GM23248 (cell line): ENCODE measurements at regions not wholly inside any gene's neighbourhood (a gene's known extent, or its start where the extent isn't known, plus 50 kb on each side); places are given as distances from the start of the nearest gene placed in this dataset.
A peak's percentile ranks its signal among the peaks of the same experiment; 100 is the strongest.

Experiments used
- DNase-seq: peaks from one replicate; pipeline ENCODE4 v3.0.0-alpha.2; 2015
- H2AFZ ChIP-seq: fragments of 200-600 bp; sonication (generic); 2 replicates; pipeline ENCODE4 v1.6.1; 2016; ENCODE audit warnings: antibody characterized with exemption
- H3F3A ChIP-seq: fragments of 200-600 bp; sonication (generic); 2 replicates; pipeline ENCODE4 v1.6.1; 2016; ENCODE audit warnings: mild to moderate bottlenecking, antibody characterized with exemption, mixed run types; ENCODE audit not compliant: insufficient read depth
- H3K27ac ChIP-seq: fragments of 200-600 bp; sonication (generic); 2 replicates; pipeline ENCODE4 v1.5.1; 2016; ENCODE audit warnings: mild to moderate bottlenecking
- H3K27me3 ChIP-seq: fragments of 200-600 bp; sonication (generic); replicated peaks from 2 replicates; pipeline ENCODE4 v1.6.1; 2016; ENCODE audit warnings: mild to moderate bottlenecking; ENCODE audit not compliant: insufficient read depth
- H3K36me3 ChIP-seq: fragments of 200-600 bp; sonication (generic); 2 replicates; pipeline ENCODE4 v1.6.1; 2016; ENCODE audit warnings: low read depth, mild to moderate bottlenecking
- H3K4me1 ChIP-seq: fragments of 200-600 bp; sonication (generic); 2 replicates; pipeline ENCODE4 v1.6.1; 2016; ENCODE audit warnings: mild to moderate bottlenecking; ENCODE audit not compliant: insufficient read depth
- H3K4me2 ChIP-seq: fragments of 200-600 bp; sonication (generic); one replicate; pipeline ENCODE4 v1.6.1; 2016; ENCODE audit warnings: mild to moderate bottlenecking; ENCODE audit not compliant: unreplicated experiment
- H3K4me3 ChIP-seq: fragments of 200-600 bp; sonication (generic); 2 replicates; pipeline ENCODE4 v1.5.1; 2016; ENCODE audit warnings: mild to moderate bottlenecking
- H3K79me2 ChIP-seq: fragments of 200-600 bp; sonication (generic); 2 replicates; pipeline ENCODE4 v1.6.1; 2016; ENCODE audit warnings: mild to moderate bottlenecking; ENCODE audit not compliant: insufficient read depth
- H3K9ac ChIP-seq: fragments of 200-600 bp; sonication (generic); 2 replicates; pipeline ENCODE4 v1.6.1; 2016; ENCODE audit warnings: mild to moderate bottlenecking
- H3K9me2 ChIP-seq: fragments of 200-600 bp; sonication (generic); 2 replicates; pipeline ENCODE4 v1.6.1; 2016; ENCODE audit warnings: mixed run types, mild to moderate bottlenecking, moderate library complexity; ENCODE audit not compliant: insufficient read depth
- H3K9me3 ChIP-seq: fragments of 200-600 bp; sonication (generic); one replicate; pipeline ENCODE4 v1.6.1; 2017; ENCODE audit warnings: low read depth
- H4K20me1 ChIP-seq: fragments of 200-600 bp; sonication (generic); 2 replicates; pipeline ENCODE4 v1.6.0; 2016; ENCODE audit not compliant: insufficient read depth
- EZH2 ChIP-seq: fragments of 200-600 bp; sonication (generic); IDR thresholded peaks from 2 replicates; pipeline ENCODE4 v1.6.1; 2018; ENCODE audit warnings: antibody characterized with exemption, mild to moderate bottlenecking; ENCODE audit not compliant: insufficient read depth, poor library complexity, severe bottlenecking
- EZH2phosphoT487 ChIP-seq: fragments of 200-600 bp; sonication (generic); IDR thresholded peaks from 2 replicates; pipeline ENCODE4 v1.6.1; 2018; ENCODE audit warnings: antibody characterized with exemption, moderate library complexity, mild to moderate bottlenecking, low read depth; ENCODE audit not compliant: insufficient read depth
- WGBS, 2 experiments: methylation state at CpG; one replicate each; pipeline ENCODE4 v1.1.6; 2015 to 2017; ENCODE audit warnings: low lambda C conversion rate in 2 of 2, low coverage in 1 of 2; ENCODE audit errors: missing lambda C conversion rate in 2 of 2; 5-methylcytosine and 5-hydroxymethylcytosine counted together
- in situ Hi-C: fragments of 300-500 bp; cut with MboI; formaldehyde crosslinking; loops from 2 replicates; pipeline ENCODE4 v1.15.0; 2020

DNA sequence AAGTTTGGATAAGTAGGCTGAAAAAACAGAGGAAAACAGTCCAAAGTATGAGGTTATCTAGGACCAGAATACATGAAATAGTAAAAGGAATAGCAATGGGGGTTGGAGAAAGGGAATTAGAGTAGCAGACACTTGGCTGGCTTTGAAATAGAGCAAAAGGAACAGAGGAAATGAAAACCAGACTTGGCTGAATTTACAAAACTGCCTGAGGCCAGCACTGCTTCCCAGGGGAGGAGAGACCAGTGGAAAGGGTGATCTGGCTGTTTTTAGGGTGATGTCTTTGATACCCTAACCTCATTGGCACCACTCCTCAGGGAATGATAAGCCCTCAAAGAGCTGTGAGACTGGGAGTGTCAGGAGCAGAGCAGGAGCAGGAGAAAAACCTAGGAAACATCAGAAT, 413.4 kb upstream of the SLC30A5 start:
- Histone ChIP-seq H3F3A (peaks cover 22% of the 10 kb centered on the region), H3K4me2 (peak overlapping the region; percentile 20), H3K27ac (no peak overlapping the region), H3K36me3 (no peaks in the 10 kb centered on the region), H3K27me3 (no peaks in the 10 kb centered on the region), H3K4me3 (no peak overlapping the region), H2AFZ (no peak overlapping the region), H3K9me2 (no peaks in the 10 kb centered on the region), H3K4me1 (peaks cover 19% of the 10 kb centered on the region), H3K79me2 (no peaks in the 10 kb centered on the region), H3K9me3 (no peaks in the 10 kb centered on the region), H4K20me1 (no peaks in the 10 kb centered on the region), H3K9ac (no peak overlapping the region)
- in situ Hi-C loops: no loop called here
- DNase-seq: peak; percentile 41
- TF ChIP-seq EZH2 (no peak), EZH2phosphoT487 (no peak)

DNA sequence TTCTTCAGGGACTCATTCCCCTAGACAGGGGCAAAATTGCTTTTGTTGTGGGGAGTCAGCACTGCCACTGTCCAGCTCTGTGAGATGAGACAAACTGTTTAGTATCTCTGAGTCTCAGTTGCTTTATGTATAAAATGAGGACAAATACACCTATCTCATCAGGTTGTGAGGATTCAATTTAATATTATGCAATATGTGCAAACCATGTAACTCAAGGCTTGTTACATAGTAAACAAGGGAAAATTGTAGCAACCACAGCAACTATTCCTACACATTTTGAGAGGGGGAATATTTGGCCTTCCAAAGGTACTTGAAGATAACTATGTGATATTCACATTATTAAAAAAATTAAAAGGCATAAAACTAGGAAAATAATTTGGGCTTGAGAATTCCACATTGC, 411.9 kb upstream of the SLC30A5 start:
- H3K9ac ChIP-seq: no peak overlapping the region
- no peak overlapping the region for H2AFZ ChIP-seq
- TF ChIP-seq EZH2phosphoT487 (no peak), EZH2 (no peak)
- H3F3A ChIP-seq: peaks cover 22% of the 10 kb centered on the region
- no peaks in the 10 kb centered on the region for H3K9me3 ChIP-seq
- no peak overlapping the region for H3K4me3 ChIP-seq
- no peaks in the 10 kb centered on the region for H3K9me2 ChIP-seq
- in situ Hi-C loops: no loop called here
- no peak overlapping the region for H3K4me2 ChIP-seq
- DNase-seq: no peak
- no peaks in the 10 kb centered on the region for H3K27me3 ChIP-seq
- H3K4me1 ChIP-seq: peaks cover 19% of the 10 kb centered on the region
- H3K79me2 ChIP-seq: no peaks in the 10 kb centered on the region
- no peaks in the 10 kb centered on the region for H3K36me3 ChIP-seq
- H3K27ac ChIP-seq: no peak overlapping the region
- H4K20me1 ChIP-seq: no peaks in the 10 kb centered on the region

DNA sequence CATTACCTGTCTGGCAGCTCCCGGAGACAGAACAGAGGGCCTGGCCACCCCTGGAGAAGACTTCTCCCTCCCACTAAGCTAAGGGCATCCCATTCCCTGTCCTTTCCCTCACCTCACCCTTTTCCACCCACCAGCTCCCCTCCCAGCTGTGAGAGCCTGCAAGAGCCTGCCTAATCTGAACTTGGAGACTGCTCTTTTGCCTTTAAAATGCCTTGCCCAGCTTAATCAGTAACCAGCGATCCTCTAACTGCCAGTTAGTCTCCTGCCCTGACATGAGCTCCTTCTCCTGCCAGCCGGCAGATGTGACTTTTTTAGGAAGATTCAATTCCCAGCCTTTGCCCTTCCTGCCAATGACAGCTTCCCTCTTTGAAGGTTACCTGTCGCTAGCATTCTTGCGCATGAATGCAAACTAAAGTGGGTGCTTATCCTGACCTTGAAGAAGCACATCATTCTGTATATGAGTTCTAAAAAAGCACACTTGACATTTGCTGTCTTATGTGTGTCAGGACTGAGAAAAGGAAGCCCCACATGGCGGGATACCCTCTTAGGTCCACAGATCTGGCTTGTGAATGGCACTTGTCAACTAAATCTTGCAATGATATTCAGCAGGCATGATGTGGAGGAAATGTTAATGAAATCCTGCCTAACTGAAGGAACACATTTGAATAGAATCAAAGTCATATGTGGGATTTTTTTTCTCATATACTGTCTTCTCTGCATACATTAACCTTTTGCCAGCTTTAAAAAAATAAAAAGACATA, 411.2 kb upstream of the SLC30A5 start:
- no peak for TF ChIP-seq EZH2phosphoT487
- TF ChIP-seq EZH2: no peak
- Histone ChIP-seq H3K4me2 (no peak overlapping the region), H2AFZ (no peak overlapping the region), H3K4me1 (peaks cover 19% of the 10 kb centered on the region), H3K36me3 (no peaks in the 10 kb centered on the region), H3K79me2 (no peaks in the 10 kb centered on the region), H3K9ac (no peak overlapping the region), H3K9me2 (no peaks in the 10 kb centered on the region), H3K9me3 (no peaks in the 10 kb centered on the region), H3K27ac (no peak overlapping the region), H3F3A (peaks cover 22% of the 10 kb centered on the region), H3K4me3 (no peak overlapping the region), H3K27me3 (no peaks in the 10 kb centered on the region), H4K20me1 (no peaks in the 10 kb centered on the region)
- no peak for DNase-seq
- 64 to 69% methylated on average over 6 of the region's 6 CpGs for WGBS, 2 experiments
- in situ Hi-C loops: no loop called here

DNA sequence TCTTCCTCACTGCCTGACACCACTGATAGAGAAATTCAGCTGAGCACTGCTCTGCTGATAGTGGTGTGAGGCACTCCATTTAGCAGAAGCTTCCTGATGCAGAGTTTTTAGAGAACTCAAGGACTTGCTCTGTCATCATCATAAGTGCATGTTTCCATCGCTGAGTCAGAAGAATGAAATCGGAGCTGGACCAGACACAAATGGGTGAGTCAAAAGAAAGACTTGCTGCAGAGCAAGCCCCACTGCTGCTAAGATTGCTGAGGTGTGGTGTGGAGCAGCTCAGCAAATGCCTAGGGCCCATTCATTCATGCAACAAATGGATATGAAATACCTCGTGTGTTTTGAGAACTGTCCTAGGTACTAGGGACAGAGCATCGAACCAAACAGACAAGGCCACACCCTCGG, 410.2 kb upstream of the SLC30A5 start:
- Histone ChIP-seq H3K4me2 (no peak overlapping the region), H3K36me3 (no peaks in the 10 kb centered on the region), H3K27me3 (no peaks in the 10 kb centered on the region), H2AFZ (no peak overlapping the region), H3K79me2 (no peaks in the 10 kb centered on the region), H3K4me3 (no peak overlapping the region), H3F3A (peaks cover 22% of the 10 kb centered on the region), H3K9me3 (no peaks in the 10 kb centered on the region), H3K9ac (no peak overlapping the region), H3K4me1 (peaks cover 19% of the 10 kb centered on the region), H3K27ac (peak overlapping the region; percentile 36), H3K9me2 (no peaks in the 10 kb centered on the region), H4K20me1 (no peaks in the 10 kb centered on the region)
- 1 to 3% methylated on average over 5 of the region's 5 CpGs for WGBS, 2 experiments
- in situ Hi-C loops: no loop called here
- TF ChIP-seq EZH2 (no peak), EZH2phosphoT487 (no peak)
- peak; percentile 96 for DNase-seq

DNA sequence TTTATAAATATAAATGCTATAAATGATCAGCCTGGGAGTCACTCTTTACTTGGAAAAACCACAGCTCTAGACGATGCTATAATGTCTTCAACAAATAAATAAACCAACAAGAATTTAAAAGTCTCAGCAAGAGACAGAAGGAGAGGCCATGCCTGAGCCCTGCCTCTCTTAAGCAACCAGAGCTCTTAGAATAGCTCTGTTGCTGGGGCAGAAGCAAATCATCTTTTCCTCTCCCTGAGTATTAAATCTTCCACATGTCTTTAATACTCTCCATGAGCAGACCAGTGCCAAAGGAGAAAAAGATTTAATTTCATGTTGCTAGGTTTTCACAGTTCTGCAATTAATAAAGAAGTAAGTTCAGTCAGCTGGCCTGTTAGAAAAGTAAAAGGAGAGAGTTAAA, 408.0 kb upstream of the SLC30A5 start:
- WGBS, 2 experiments: 0 to 5% methylated on average over 1 of the region's 1 CpG
- Histone ChIP-seq H3K9me2 (no peaks in the 10 kb centered on the region), H3K27me3 (no peaks in the 10 kb centered on the region; the same call in 1 of the 2 replicates), H3K79me2 (no peaks in the 10 kb centered on the region), H3F3A (peaks cover 22% of the 10 kb centered on the region), H3K9me3 (no peaks in the 10 kb centered on the region), H3K27ac (no peak overlapping the region), H3K4me2 (no peak overlapping the region), H4K20me1 (no peaks in the 10 kb centered on the region), H3K36me3 (no peaks in the 10 kb centered on the region), H2AFZ (no peak overlapping the region), H3K4me1 (peaks cover 10% of the 10 kb centered on the region), H3K9ac (no peak overlapping the region), H3K4me3 (no peak overlapping the region)
- in situ Hi-C loops: no loop called here
- TF ChIP-seq EZH2phosphoT487 (no peak), EZH2 (no peak)
- DNase-seq: no peak
